ENCODE measurements at regions not wholly inside any gene's neighbourhood (a gene's known extent, or its start where the extent isn't known, plus 50 kb on each side); places are given as distances from the start of the nearest gene placed in this dataset.

- TF ChIP-seq SP1 (IDR thresholded peaks at IDR 0.05): no peak
- no peak for TF ChIP-seq BHLHE40 (IDR thresholded peaks at IDR 0.05; ENCODE audit: borderline replicate concordance)
- no peak for TF ChIP-seq PKNOX1 (IDR thresholded peaks at IDR 0.05)
- TF ChIP-seq FOXM1 (IDR thresholded peaks at IDR 0.05; ENCODE audit: borderline replicate concordance): no peak
- no peak for TF ChIP-seq TARDBP (IDR thresholded peaks at IDR 0.05)
- no peak for TF ChIP-seq ZNF384 (IDR thresholded peaks at IDR 0.05)
- TF ChIP-seq CTBP1 (IDR thresholded peaks at IDR 0.05; ENCODE audit: borderline replicate concordance): no peak
- no peak for TF ChIP-seq SUZ12 (IDR thresholded peaks at IDR 0.05)
- TF ChIP-seq ARNT (IDR thresholded peaks at IDR 0.05): no peak
- TF ChIP-seq NFRKB (IDR thresholded peaks at IDR 0.05): no peak
These were observed 767.1 kb downstream of the UQCRFS1 start for GRCh38 chr19:28445826-28446225.
